ENCODE measurements at regions not wholly inside any gene's neighbourhood (a gene's known extent, or its start where the extent isn't known, plus 50 kb on each side); places are given as distances from the start of the nearest gene placed in this dataset.
"Not testable (repeated sequence)": the region's sequence is repeated elsewhere in the genome, so short reads cannot be mapped to it uniquely, and the experiment has no call there.

DNA sequence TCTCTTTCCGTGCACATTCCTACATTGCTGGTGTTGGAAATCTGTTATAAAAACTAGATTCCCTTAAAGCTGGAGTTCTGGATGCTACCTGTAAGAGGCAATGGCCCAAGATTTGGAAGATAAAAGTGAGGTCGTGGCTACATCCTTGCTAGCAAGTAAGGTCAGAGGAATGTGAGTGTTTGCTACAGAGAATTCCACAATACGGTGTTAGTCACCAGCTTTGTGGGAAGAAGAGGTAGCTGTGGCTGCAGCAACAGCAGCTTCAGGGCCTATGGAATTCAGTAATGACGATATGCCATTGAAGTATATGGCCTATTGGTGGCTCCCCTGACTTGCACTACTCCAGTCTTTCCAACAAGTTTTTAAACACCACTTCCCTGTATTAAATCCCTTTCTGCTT lies 227.7 kb upstream of the TMEM260 start:
- Histone ChIP-seq H3K36me3 (no peaks in the 10 kb centered on the region), H3K9me3 (no peaks in the 10 kb centered on the region), H3K4me1 (no peaks in the 10 kb centered on the region), H3K4me3 (ENCODE audit: low read depth, low read length) (no peak overlapping the region), H3K27me3 (peaks cover 5% of the 10 kb centered on the region; the same call in 1 of the 2 replicates)
- TF ChIP-seq, protein P1, sequence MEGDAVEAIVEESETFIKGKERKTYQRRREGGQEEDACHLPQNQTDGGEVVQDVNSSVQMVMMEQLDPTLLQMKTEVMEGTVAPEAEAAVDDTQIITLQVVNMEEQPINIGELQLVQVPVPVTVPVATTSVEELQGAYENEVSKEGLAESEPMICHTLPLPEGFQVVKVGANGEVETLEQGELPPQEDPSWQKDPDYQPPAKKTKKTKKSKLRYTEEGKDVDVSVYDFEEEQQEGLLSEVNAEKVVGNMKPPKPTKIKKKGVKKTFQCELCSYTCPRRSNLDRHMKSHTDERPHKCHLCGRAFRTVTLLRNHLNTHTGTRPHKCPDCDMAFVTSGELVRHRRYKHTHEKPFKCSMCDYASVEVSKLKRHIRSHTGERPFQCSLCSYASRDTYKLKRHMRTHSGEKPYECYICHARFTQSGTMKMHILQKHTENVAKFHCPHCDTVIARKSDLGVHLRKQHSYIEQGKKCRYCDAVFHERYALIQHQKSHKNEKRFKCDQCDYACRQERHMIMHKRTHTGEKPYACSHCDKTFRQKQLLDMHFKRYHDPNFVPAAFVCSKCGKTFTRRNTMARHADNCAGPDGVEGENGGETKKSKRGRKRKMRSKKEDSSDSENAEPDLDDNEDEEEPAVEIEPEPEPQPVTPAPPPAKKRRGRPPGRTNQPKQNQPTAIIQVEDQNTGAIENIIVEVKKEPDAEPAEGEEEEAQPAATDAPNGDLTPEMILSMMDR (IDR thresholded peaks at IDR 0.05; ENCODE audit: low read depth, low read length), result no peak
- no peak for DNase-seq

DNA sequence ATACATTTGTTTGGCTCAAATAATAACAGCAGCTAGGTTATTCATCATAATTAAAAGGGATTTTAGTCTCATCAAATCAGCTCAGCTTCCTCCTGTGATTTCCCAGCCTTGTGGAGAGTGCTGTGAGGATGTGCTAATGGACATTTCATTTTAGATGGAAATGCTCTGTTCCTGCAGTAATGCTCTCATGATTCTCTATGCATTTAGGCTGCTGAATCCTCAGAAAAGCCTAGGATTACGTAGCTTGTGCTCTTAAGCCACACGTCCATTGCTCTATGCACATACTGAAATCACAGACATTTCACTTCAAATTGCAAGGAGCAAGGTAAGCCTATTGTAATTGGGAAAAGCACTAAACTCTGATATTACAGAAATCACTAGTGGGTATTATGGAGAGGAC lies 226.6 kb upstream of the TMEM260 start:
- Histone ChIP-seq H3K9me3 (no peaks in the 10 kb centered on the region), H3K4me3 (ENCODE audit: low read depth, low read length) (no peak overlapping the region), H3K4me1 (no peaks in the 10 kb centered on the region), H3K36me3 (no peaks in the 10 kb centered on the region), H3K27me3 (peaks cover 5% of the 10 kb centered on the region; the same call in 1 of the 2 replicates)
- TF ChIP-seq, protein P1 (IDR thresholded peaks at IDR 0.05; ENCODE audit: low read depth, low read length), result no peak
- no peak for DNase-seq

DNA sequence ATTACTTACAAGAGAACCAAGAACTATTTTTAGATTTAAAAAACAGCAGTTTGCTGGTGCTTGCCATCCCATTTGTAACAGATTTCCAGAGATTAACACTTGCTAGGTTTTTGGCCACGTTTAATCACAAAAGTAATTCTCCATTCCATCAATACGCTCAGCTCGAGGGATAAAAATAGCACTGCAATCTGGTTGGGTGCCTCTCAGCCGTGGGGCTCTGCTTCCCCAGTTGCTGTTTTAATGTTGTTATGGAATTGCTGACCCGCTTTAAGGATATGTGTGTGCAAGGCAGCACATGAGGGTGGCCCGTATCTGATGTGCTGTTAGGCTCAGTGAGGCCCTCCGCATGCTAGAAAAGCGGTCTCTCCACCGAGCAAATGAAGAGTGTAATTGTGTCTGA lies 222.2 kb upstream of the TMEM260 start:
- H3K27me3 ChIP-seq, result peaks cover 10% of the 10 kb centered on the region
- TF ChIP-seq, protein P1 (IDR thresholded peaks at IDR 0.05; ENCODE audit: low read depth, low read length), result no peak
- no peak overlapping the region for H3K4me3 ChIP-seq (ENCODE audit: low read depth, low read length)
- no peaks in the 10 kb centered on the region for H3K4me1 ChIP-seq
- H3K9me3 ChIP-seq, result no peaks in the 10 kb centered on the region
- no peak for DNase-seq
- H3K36me3 ChIP-seq, result no peaks in the 10 kb centered on the region

DNA sequence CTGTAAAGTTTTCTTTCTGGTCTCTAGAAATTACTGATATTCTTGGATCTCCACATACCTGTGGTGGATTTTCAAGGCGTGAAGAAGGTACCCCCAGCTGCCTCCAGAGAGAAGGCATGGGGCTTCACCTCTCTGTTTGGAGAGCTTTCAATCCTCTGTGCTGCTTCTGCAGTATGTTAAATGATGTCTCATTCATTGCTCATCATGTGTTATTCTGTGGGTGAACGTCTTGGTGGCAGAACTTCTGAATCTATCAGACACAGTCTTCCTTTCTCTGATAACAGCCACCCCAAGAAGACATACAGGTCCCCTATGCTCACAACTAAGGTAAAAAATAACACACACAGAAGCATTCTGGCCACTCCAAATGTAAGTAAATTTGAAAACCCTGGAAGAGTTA lies 221.3 kb upstream of the TMEM260 start:
- Histone ChIP-seq H3K36me3 (no peaks in the 10 kb centered on the region), H3K4me1 (no peaks in the 10 kb centered on the region), H3K4me3 (ENCODE audit: low read depth, low read length) (no peak overlapping the region), H3K27me3 (peaks cover 5% of the 10 kb centered on the region), H3K9me3 (no peaks in the 10 kb centered on the region)
- DNase-seq, result no peak
- TF ChIP-seq, protein P1 (IDR thresholded peaks at IDR 0.05; ENCODE audit: low read depth, low read length), result no peak

DNA sequence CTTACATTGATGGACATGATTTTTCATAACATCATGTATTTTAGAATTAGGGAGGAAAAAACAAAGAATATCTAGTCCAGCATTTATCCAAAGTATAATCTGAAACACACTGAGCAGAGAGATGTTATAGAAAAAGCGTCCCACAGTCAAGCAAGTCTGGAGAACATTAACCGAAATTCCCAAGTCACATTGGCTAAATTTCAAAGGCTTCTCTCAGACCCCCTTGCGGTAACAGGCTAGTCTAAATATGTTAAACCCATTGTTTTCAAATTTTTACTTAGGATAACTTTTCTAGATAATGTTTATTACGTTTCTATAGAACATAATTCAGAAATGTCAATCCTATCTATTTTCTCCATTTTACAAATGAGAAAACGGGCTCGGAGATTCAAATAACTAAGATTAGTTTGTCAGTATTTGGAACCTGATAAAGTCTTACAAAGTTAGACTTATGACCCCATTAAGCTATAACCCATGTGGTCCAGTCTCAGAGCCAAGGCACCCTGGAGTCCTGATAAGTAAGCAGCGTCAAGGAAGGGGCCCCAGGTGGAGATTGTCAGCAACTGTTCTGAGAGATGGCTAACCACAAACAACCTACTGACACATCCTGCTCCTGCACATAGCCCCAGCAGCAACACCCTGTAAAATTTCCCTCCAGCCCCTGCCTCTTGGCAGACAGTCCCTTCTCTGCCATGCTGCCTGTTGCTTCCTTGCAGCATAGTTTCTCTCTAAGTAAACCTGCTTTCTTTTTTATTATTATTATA lies 220.6 kb upstream of the TMEM260 start:
- H3K9me3 ChIP-seq, result no peaks in the 10 kb centered on the region
- no peak overlapping the region for H3K4me3 ChIP-seq (ENCODE audit: low read depth, low read length)
- no peak for DNase-seq
- H3K36me3 ChIP-seq, result no peaks in the 10 kb centered on the region
- H3K4me1 ChIP-seq, result no peaks in the 10 kb centered on the region
- TF ChIP-seq, protein P1 (IDR thresholded peaks at IDR 0.05; ENCODE audit: low read depth, low read length), result no peak
- peaks cover 5% of the 10 kb centered on the region for H3K27me3 ChIP-seq

DNA sequence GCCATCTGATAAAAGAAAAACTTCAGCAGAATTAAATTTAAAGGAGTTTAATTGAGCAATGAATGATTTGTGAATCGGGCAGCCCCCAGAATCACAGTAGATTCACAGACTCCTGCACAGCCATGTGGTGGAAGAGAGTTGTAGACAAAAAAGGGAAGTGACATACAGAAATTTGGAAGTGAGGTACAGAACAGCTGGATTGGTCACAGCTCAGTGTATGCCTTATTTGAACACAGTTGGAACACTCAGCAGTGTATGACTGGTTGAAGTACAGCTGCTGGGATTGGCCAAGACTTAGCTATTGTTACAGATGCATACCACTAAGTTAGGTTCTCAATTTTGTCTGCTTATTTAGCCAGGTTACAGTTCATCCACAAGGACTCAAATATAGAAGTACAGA lies 213.9 kb upstream of the TMEM260 start:
- DNase-seq; H3K9me3 ChIP-seq; H3K36me3 ChIP-seq; H3K4me1 ChIP-seq; H3K4me3 ChIP-seq (ENCODE audit: low read depth, low read length): not testable (repeated sequence)
- peaks cover 11% of the 10 kb centered on the region for H3K27me3 ChIP-seq
